B cell (primary cell): ENCODE measurements at regions not wholly inside any gene's neighbourhood (a gene's known extent, or its start where the extent isn't known, plus 50 kb on each side); places are given as distances from the start of the nearest gene placed in this dataset.
"Not testable (repeated sequence)": the region's sequence is repeated elsewhere in the genome, so short reads cannot be mapped to it uniquely, and the experiment has no call there.

Experiments used
- ATAC-seq: fragments of 200-7000 bp; cut with Tn5 transposase; one replicate; pipeline ENCODE4 v1.10.0; 2021; ENCODE audit warnings: low read depth, mild to moderate bottlenecking, moderate number of reproducible peaks, moderate library complexity
- CTCF ChIA-PET: fragments of 350-600 bp; sonication (Branson Sonifier 250); formaldehyde crosslinking; loops from one replicate; lab custom pipeline; 2021; ENCODE audit warnings: antibody characterized with exemption, inconsistent platforms; lab: Charles Lee
- POLR2A ChIA-PET: fragments of 350-600 bp; sonication (Branson Sonifier 250); formaldehyde crosslinking; loops from one replicate; lab custom pipeline; 2021; ENCODE audit warnings: antibody characterized with exemption; lab: Charles Lee
- DNase-seq: peaks from one replicate; pipeline ENCODE4 v3.0.0; 2013
- H2AFZ ChIP-seq: 2 replicates; pipeline ENCODE4 v1.6.1; 2012; ENCODE audit warnings: mild to moderate bottlenecking, low read depth, low read length; ENCODE audit not compliant: insufficient read depth, poor library complexity, severe bottlenecking
- H3K27ac ChIP-seq, 2 donors: 1 replicate in 1 of 2; 2 replicates in 1 of 2; pipeline ENCODE4 v1.5.1; 2012 to 2013; ENCODE audit warnings: low read length in 2 of 2, mild to moderate bottlenecking in 2 of 2, moderate library complexity in 1 of 2
- H3K27me3 ChIP-seq, 4 experiments: fragments of 200-600 bp in 1 of 4; sonication (generic) in 1 of 4; replicated peaks in 1 of 4; 1 replicate in 2 of 4; 2 replicates in 2 of 4; pipeline versions ENCODE4 v1.6.1 to v1.7.0; 2013 to 2016; ENCODE audit warnings: low read length in 3 of 4, mild to moderate bottlenecking in 2 of 4, mixed read lengths in 1 of 4, moderate library complexity in 1 of 4; ENCODE audit not compliant: insufficient read depth in 4 of 4, control insufficient read depth in 3 of 4; ENCODE audit errors: control extremely low read depth in 1 of 4
- H3K36me3 ChIP-seq, 2 experiments: replicated peaks in 1 of 2; 1 replicate in 1 of 2; 2 replicates in 1 of 2; pipeline versions ENCODE4 v1.6.1 to v1.7.1; 2013; ENCODE audit warnings: low read length in 1 of 2; ENCODE audit not compliant: insufficient read depth in 2 of 2, control insufficient read depth in 1 of 2; ENCODE audit errors: control extremely low read depth in 1 of 2, extremely low read depth in 1 of 2
- H3K4me1 ChIP-seq, 2 donors: fragments of 200-600 bp in 1 of 2; sonication (generic) in 1 of 2; 1 replicate in 1 of 2; 2 replicates in 1 of 2; pipeline versions ENCODE4 v1.5.1 to v1.6.1; 2013 to 2017; ENCODE audit warnings: low read length in 2 of 2; ENCODE audit not compliant: control insufficient read depth in 2 of 2, insufficient read depth in 2 of 2
- H3K4me2 ChIP-seq: replicated peaks from 2 replicates; pipeline ENCODE3; 2012; ENCODE audit warnings: mild to moderate bottlenecking, low read depth, low read length; ENCODE audit not compliant: poor library complexity, severe bottlenecking
- H3K4me3 ChIP-seq, 5 experiments: fragments of 200-600 bp in 1 of 5; sonication (generic) in 1 of 5; 1 replicate in 3 of 5; 2 replicates in 2 of 5; pipeline versions ENCODE4 v1.5.1 to v1.7.0; 2011 to 2016; ENCODE audit warnings: low read length in 4 of 5, mild to moderate bottlenecking in 4 of 5, low read depth in 2 of 5, control low read depth in 1 of 5, moderate library complexity in 1 of 5; ENCODE audit not compliant: insufficient read depth in 1 of 5; ENCODE audit errors: control extremely low read depth in 1 of 5, extremely low read depth in 1 of 5
- H3K79me2 ChIP-seq: fragments of 200-600 bp; sonication (generic); one replicate; pipeline ENCODE4 v1.6.0; 2016; ENCODE audit warnings: low read length; ENCODE audit not compliant: control insufficient read depth, insufficient read depth
- H3K9ac ChIP-seq: fragments of 200-600 bp; sonication (generic); 2 replicates; pipeline ENCODE4 v1.6.1; 2017; ENCODE audit warnings: mild to moderate bottlenecking, low read length, moderate library complexity
- H3K9me3 ChIP-seq, 3 donors: one replicate each; pipeline versions ENCODE4 v1.6.1 to v1.7.1; 2013; ENCODE audit warnings: low read length in 2 of 3; ENCODE audit not compliant: control insufficient read depth in 2 of 3, insufficient read depth in 1 of 3; ENCODE audit errors: control extremely low read depth in 1 of 3
- H4K20me1 ChIP-seq: 2 replicates; pipeline ENCODE4 v1.6.0; 2012; ENCODE audit warnings: mild to moderate bottlenecking, low read length; ENCODE audit not compliant: insufficient read depth, control insufficient read depth, poor library complexity, severe bottlenecking
- H3K27ac Mint-ChIP-seq: one replicate; pipeline ENCODE4 v1.8.0; 2021; ENCODE audit warnings: mixed read lengths
- H3K27me3 Mint-ChIP-seq: one replicate; pipeline ENCODE4 v1.8.0; 2021; ENCODE audit warnings: mixed read lengths
- H3K4me1 Mint-ChIP-seq: one replicate; pipeline ENCODE4 v1.8.0; 2021; ENCODE audit warnings: mixed read lengths
- H3K4me3 Mint-ChIP-seq: one replicate; pipeline ENCODE4 v1.8.0; 2021; ENCODE audit warnings: mixed read lengths
- H3K9me3 Mint-ChIP-seq: one replicate; pipeline ENCODE4 v1.8.0; 2022; ENCODE audit warnings: mixed read lengths; ENCODE audit not compliant: insufficient read depth
- CTCF ChIP-seq: fragments of 200-600 bp; IDR thresholded peaks from one replicate; pipeline ENCODE4 v1.8.0; 2022; ENCODE audit warnings: antibody characterized with exemption, mild to moderate bottlenecking
- EZH2 ChIP-seq: IDR thresholded peaks from 2 replicates; pipeline ENCODE4 v1.6.1; 2012; ENCODE audit warnings: borderline replicate concordance, low read depth, mild to moderate bottlenecking, moderate library complexity, low read length; ENCODE audit not compliant: insufficient read depth, poor library complexity, severe bottlenecking
- WGBS: methylation state at CpG from one replicate; pipeline ENCODE4 v1.1.5; 2013; ENCODE audit warnings: missing lambda C conversion rate; ENCODE audit not compliant: insufficient coverage; 5-methylcytosine and 5-hydroxymethylcytosine counted together
- intact Hi-C: fragments of 100-400 bp; cut with micrococcal nuclease; formaldehyde crosslinking; loops from one replicate; pipeline ENCODE4 v1.10.0; 2022

- CTCF ChIA-PET = not testable (repeated sequence)
Observed at GRCh38 chr22:11597666-11598358, 3930.2 kb upstream of the OR11H1 start.

GRCh38 chr22:11598492-11599440 is 3929.2 kb upstream of the OR11H1 start:
- Histone ChIP-seq H3K4me1 (no peaks in the 10 kb centered on the region), H4K20me1 (no peaks in the 10 kb centered on the region), H3K27me3 (no peaks in the 10 kb centered on the region), H3K9ac (no peak overlapping the region), H3K4me2 (no peak overlapping the region), H3K27ac (no peak overlapping the region), H2AFZ (no peak overlapping the region), H3K4me3 (no peak overlapping the region), H3K9me3 (peaks cover 0 to 57% (median 0%) of the 10 kb centered on the region in 3 donors), H3K36me3 (no peaks in the 10 kb centered on the region), H3K79me2 (no peaks in the 10 kb centered on the region)
- ChIA-PET CTCF (no interaction called here), POLR2A (no interaction called here)
- Mint-ChIP-seq H3K27me3 (no peaks in the 10 kb centered on the region), H3K9me3 (peaks cover 5% of the 10 kb centered on the region), H3K27ac (no peak overlapping the region), H3K4me3 (no peak overlapping the region), H3K4me1 (no peaks in the 10 kb centered on the region)
- no peak for ATAC-seq
- TF ChIP-seq EZH2 (no peak), CTCF (no peak)
- DNase-seq = no peak
- 90% methylated on average over 40 of the region's 44 CpGs for WGBS
- intact Hi-C loops = no loop called here

More at GRCh38 chr22:11597666-11598358, 3930.2 kb upstream of the OR11H1 start:
- DNase-seq, H3K79me2 ChIP-seq, H3K4me1 ChIP-seq, H3K27me3 ChIP-seq, H3K4me1 Mint-ChIP-seq, H3K27ac ChIP-seq, ATAC-seq, H3K4me3 Mint-ChIP-seq, H3K27me3 Mint-ChIP-seq, H3K4me3 ChIP-seq, H4K20me1 ChIP-seq, POLR2A ChIA-PET, intact Hi-C loops, H3K36me3 ChIP-seq, H3K9ac ChIP-seq, H3K4me2 ChIP-seq, H3K27ac Mint-ChIP-seq, H2AFZ ChIP-seq: not testable (repeated sequence)
- H3K9me3 Mint-ChIP-seq = peaks cover 11% of the 10 kb centered on the region
- peaks cover 0 to 57% (median 0%) of the 10 kb centered on the region in 3 donors for H3K9me3 ChIP-seq
- WGBS = 86% methylated on average over 32 of the region's 33 CpGs

GRCh38 chr22:11599456-11599855 is 3928.5 kb upstream of the OR11H1 start:
- ATAC-seq, H3K4me3 Mint-ChIP-seq, H2AFZ ChIP-seq, H3K4me2 ChIP-seq, H3K27me3 Mint-ChIP-seq, intact Hi-C loops, H3K36me3 ChIP-seq, H3K9me3 Mint-ChIP-seq, H3K79me2 ChIP-seq, POLR2A ChIA-PET, H3K27ac Mint-ChIP-seq, H3K27me3 ChIP-seq, H4K20me1 ChIP-seq, H3K27ac ChIP-seq, H3K4me3 ChIP-seq, CTCF ChIA-PET, H3K9ac ChIP-seq, H3K4me1 Mint-ChIP-seq, DNase-seq, H3K4me1 ChIP-seq: not testable (repeated sequence)
- 90% methylated on average over 2 of the region's 19 CpGs for WGBS
- H3K9me3 ChIP-seq = peaks cover 0 to 53% (median 0%) of the 10 kb centered on the region in 3 donors
